Endodermal cell (in vitro differentiated cells): ENCODE measurements at regions not wholly inside any gene's neighbourhood (a gene's known extent, or its start where the extent isn't known, plus 50 kb on each side); places are given as distances from the start of the nearest gene placed in this dataset.

Experiments
- DNase-seq: peaks from one replicate; pipeline ENCODE4 v3.0.0-alpha.2; 2017
- H3K27ac ChIP-seq: 2 replicates; pipeline ENCODE4 v1.5.1; 2013; ENCODE audit warnings: mild to moderate bottlenecking, low read depth, low read length, moderate library complexity
- H3K27me3 ChIP-seq: 2 replicates; pipeline ENCODE4 v1.6.1; 2013; ENCODE audit warnings: mild to moderate bottlenecking, low read length, moderate library complexity; ENCODE audit not compliant: insufficient read depth, control insufficient read depth, poor library complexity, severe bottlenecking
- H3K36me3 ChIP-seq: 2 replicates; pipeline ENCODE4 v1.7.0; 2013; ENCODE audit warnings: mild to moderate bottlenecking, low read length, moderate library complexity; ENCODE audit not compliant: control insufficient read depth, insufficient read depth
- H3K4me1 ChIP-seq: one replicate; pipeline ENCODE4 v1.7.0; 2013; ENCODE audit warnings: low read length; ENCODE audit not compliant: control insufficient read depth, insufficient read depth
- H3K4me3 ChIP-seq: 2 replicates; pipeline ENCODE4 v1.5.1; 2013; ENCODE audit warnings: mild to moderate bottlenecking, low read length, moderate library complexity
- H3K9ac ChIP-seq: 2 replicates; pipeline ENCODE4 v1.6.1; 2013; ENCODE audit warnings: mild to moderate bottlenecking, low read length, moderate library complexity; ENCODE audit not compliant: poor library complexity, severe bottlenecking; ENCODE audit errors: extremely low read depth
- H3K9me3 ChIP-seq: 2 replicates; pipeline ENCODE4 v1.6.1; 2013; ENCODE audit warnings: mild to moderate bottlenecking, low read length, moderate library complexity; ENCODE audit not compliant: control insufficient read depth
- H3K27ac Mint-ChIP-seq: 2 replicates; pipeline ENCODE4 v1.8.0; 2020; ENCODE audit warnings: mixed read lengths
- H3K27me3 Mint-ChIP-seq: 2 replicates; pipeline ENCODE4 v1.8.0; 2021; ENCODE audit warnings: mild to moderate bottlenecking, mixed read lengths; ENCODE audit not compliant: insufficient read depth
- H3K36me3 Mint-ChIP-seq: 2 replicates; pipeline ENCODE4 v1.8.0; 2020; ENCODE audit warnings: low read depth, mixed read lengths
- H3K4me1 Mint-ChIP-seq: 2 replicates; pipeline ENCODE4 v1.8.0; 2020; ENCODE audit warnings: mixed read lengths
- H3K4me3 Mint-ChIP-seq: 2 replicates; pipeline ENCODE4 v1.8.0; 2020; ENCODE audit warnings: mild to moderate bottlenecking, moderate library complexity, mixed read lengths
- H3K9me3 Mint-ChIP-seq: 2 replicates; pipeline ENCODE4 v1.8.0; 2020; ENCODE audit warnings: mild to moderate bottlenecking, mixed read lengths
- WGBS, 2 experiments: methylation state at CpG; one replicate each; pipeline versions ENCODE4 v1.1.5 to v1.1.7; 2013; ENCODE audit warnings: missing lambda C conversion rate in 2 of 2, mixed read lengths in 1 of 2; ENCODE audit not compliant: insufficient coverage in 1 of 2, insufficient read length in 1 of 2; 5-methylcytosine and 5-hydroxymethylcytosine counted together
- TF ChIP-seq, protein P1 (sequence below): fragments of 200-600 bp; sonication (generic); conservative IDR thresholded peaks from 2 replicates; pipeline ENCODE4 v1.5.0; 2021; ENCODE audit warnings: antibody characterized with exemption, mild to moderate bottlenecking

DNA sequence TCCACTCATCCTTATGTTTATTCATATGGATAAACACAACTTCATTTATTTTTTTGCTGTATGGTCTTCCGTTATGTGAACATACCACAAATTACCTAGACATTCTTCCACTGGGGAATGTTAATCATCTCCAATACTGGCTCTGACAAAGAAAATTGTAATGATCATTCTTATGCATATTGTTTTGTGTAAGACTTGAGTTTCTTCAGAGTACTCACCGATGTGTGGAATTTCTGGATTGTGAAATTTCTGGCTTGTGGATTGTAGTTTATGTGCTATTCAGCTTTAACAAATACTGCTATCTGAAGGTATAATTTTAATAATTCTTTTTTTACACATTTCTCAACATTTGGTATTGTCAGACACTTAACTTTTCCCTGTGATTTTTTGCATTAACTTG lies 212.2 kb upstream of the THUMPD2 start:
- H3K4me1 ChIP-seq: no peaks in the 10 kb centered on the region

DNA sequence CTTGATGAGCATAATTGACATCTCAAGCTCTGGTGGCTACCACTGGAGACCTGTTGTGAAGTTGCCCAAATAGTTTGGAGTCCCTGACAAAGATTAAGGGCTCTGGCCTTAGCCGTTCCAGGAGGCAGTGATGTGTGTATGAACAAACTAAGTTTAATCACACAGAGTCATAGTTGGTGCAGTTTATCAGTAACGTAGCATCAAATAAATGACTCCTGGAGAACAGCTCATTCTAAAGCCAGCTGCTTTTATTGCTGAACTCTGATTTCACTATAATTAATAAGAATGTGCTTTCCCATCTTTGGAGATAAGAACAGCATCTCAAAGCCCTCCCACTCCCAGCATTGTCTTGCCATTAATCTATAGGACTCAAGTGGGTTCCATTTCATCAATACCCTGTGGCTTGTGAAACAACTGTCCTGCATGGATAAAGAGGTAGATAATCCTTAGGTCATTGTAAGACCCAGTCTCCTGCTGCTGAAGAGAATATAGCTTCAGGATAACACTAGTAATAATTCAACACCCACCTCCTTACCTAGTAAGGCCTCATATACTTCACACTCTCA lies 211.4 kb upstream of the THUMPD2 start:
- WGBS, 2 experiments: 92 to 94% methylated on average over 1 to 2 of the region's 2 CpGs
- H3K9me3 Mint-ChIP-seq: no peaks in the 10 kb centered on the region
- TF ChIP-seq, protein P1, sequence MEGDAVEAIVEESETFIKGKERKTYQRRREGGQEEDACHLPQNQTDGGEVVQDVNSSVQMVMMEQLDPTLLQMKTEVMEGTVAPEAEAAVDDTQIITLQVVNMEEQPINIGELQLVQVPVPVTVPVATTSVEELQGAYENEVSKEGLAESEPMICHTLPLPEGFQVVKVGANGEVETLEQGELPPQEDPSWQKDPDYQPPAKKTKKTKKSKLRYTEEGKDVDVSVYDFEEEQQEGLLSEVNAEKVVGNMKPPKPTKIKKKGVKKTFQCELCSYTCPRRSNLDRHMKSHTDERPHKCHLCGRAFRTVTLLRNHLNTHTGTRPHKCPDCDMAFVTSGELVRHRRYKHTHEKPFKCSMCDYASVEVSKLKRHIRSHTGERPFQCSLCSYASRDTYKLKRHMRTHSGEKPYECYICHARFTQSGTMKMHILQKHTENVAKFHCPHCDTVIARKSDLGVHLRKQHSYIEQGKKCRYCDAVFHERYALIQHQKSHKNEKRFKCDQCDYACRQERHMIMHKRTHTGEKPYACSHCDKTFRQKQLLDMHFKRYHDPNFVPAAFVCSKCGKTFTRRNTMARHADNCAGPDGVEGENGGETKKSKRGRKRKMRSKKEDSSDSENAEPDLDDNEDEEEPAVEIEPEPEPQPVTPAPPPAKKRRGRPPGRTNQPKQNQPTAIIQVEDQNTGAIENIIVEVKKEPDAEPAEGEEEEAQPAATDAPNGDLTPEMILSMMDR: no peak
- no peak overlapping the region for H3K4me3 Mint-ChIP-seq
- no peaks in the 10 kb centered on the region for H3K36me3 ChIP-seq
- no peaks in the 10 kb centered on the region for H3K4me1 ChIP-seq
- no peaks in the 10 kb centered on the region for H3K36me3 Mint-ChIP-seq
- H3K4me1 Mint-ChIP-seq: no peaks in the 10 kb centered on the region
- no peak overlapping the region for H3K27ac ChIP-seq
- DNase-seq: no peak
- no peak overlapping the region for H3K27ac Mint-ChIP-seq
- no peak overlapping the region for H3K9ac ChIP-seq
- H3K4me3 ChIP-seq: no peak overlapping the region
- no peaks in the 10 kb centered on the region for H3K27me3 ChIP-seq
- no peaks in the 10 kb centered on the region for H3K9me3 ChIP-seq
- H3K27me3 Mint-ChIP-seq: no peaks in the 10 kb centered on the region

More for the DNA sequence above, 212.2 kb upstream of the THUMPD2 start:
- Mint-ChIP-seq H3K4me3 (no peak overlapping the region), H3K36me3 (no peaks in the 10 kb centered on the region), H3K9me3 (no peaks in the 10 kb centered on the region), H3K27ac (no peak overlapping the region), H3K27me3 (no peaks in the 10 kb centered on the region), H3K4me1 (no peaks in the 10 kb centered on the region)
- Histone ChIP-seq H3K27ac (no peak overlapping the region), H3K36me3 (no peaks in the 10 kb centered on the region), H3K9ac (no peak overlapping the region), H3K9me3 (no peaks in the 10 kb centered on the region), H3K27me3 (no peaks in the 10 kb centered on the region), H3K4me3 (no peak overlapping the region)
- WGBS, 2 experiments: 47% methylated on average over 2 of the region's 2 CpGs; no CpG with 5 or more reads in 1 of the 2 experiments
- TF ChIP-seq, protein P1: no peak
- no peak for DNase-seq

DNA sequence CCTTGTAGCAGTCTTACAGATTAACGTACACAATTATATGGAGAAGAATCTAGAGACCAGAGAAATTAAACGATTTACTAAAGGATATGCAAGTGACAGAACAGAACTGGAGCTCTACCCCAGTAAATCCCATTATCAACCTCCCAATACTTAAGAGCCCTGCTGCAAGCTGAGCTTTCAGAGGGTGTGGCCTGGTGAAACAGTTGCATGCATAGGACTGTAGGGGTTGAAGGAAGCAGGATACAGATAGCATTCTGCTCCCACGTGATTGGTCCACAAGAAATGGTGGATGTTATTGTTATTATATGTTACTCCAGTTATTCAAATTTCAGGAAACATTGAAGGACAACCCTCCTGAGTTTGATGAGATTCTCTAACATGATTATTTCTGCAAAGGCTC lies 210.8 kb upstream of the THUMPD2 start:
- no peaks in the 10 kb centered on the region for H3K9me3 Mint-ChIP-seq
- Histone ChIP-seq H3K9me3 (no peaks in the 10 kb centered on the region), H3K4me1 (no peaks in the 10 kb centered on the region), H3K36me3 (no peaks in the 10 kb centered on the region), H3K27me3 (no peaks in the 10 kb centered on the region), H3K27ac (no peak overlapping the region), H3K9ac (no peak overlapping the region), H3K4me3 (no peak overlapping the region)
- no peaks in the 10 kb centered on the region for H3K36me3 Mint-ChIP-seq
- H3K27me3 Mint-ChIP-seq: no peaks in the 10 kb centered on the region
- H3K27ac Mint-ChIP-seq: no peak overlapping the region
- no peak for DNase-seq
- TF ChIP-seq, protein P1: no peak
- no peak overlapping the region for H3K4me3 Mint-ChIP-seq
- 69 to 100% methylated on average over 1 to 3 of the region's 3 CpGs for WGBS, 2 experiments
- no peaks in the 10 kb centered on the region for H3K4me1 Mint-ChIP-seq
